ENCODE measurements at regions not wholly inside any gene's neighbourhood (a gene's known extent, or its start where the extent isn't known, plus 50 kb on each side); places are given as distances from the start of the nearest gene placed in this dataset.
"Not testable (repeated sequence)": the region's sequence is repeated elsewhere in the genome, so short reads cannot be mapped to it uniquely, and the experiment has no call there.

DNA sequence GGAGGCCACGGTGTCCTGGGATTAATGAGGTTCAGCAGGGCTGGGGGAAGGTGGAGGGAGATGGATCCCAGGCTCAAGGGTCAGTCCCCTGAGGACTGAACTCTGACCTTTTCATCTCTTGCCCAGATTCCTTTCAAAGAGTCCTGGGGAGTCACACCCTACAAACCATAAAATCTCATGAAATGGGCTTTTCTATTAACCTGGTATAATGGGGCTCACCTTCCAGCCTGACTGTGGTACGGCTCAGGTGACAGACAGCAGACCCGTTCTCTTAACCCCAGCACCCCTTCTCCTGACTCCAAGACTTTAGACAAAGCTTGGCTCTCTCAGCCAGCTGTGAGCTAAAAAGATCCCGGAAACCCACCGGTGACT is 268.2 kb downstream of the ADGRD1 start:
- ATAC-seq: no peak
- H3K4me3 ChIP-seq: no peak overlapping the region
- WGBS, 2 donors: 63 to 65% methylated on average over 5 of the region's 5 CpGs
- H3K36me3 ChIP-seq: no peaks in the 10 kb centered on the region
- intact Hi-C loops (cut with DNase I): no loop called here
- peaks cover 0 to 10% (median 3%) of the 10 kb centered on the region in 9 donors for H3K4me1 ChIP-seq
- H3K27me3 ChIP-seq: peaks cover 0 to 37% (median 29%) of the 10 kb centered on the region in 7 donors
- no peaks in the 10 kb centered on the region for H3K9me3 ChIP-seq
- no peak for TF ChIP-seq CTCF (IDR thresholded peaks at IDR 0.05)
- no peak for DNase-seq
- H3K27ac ChIP-seq: no peak overlapping the region

DNA sequence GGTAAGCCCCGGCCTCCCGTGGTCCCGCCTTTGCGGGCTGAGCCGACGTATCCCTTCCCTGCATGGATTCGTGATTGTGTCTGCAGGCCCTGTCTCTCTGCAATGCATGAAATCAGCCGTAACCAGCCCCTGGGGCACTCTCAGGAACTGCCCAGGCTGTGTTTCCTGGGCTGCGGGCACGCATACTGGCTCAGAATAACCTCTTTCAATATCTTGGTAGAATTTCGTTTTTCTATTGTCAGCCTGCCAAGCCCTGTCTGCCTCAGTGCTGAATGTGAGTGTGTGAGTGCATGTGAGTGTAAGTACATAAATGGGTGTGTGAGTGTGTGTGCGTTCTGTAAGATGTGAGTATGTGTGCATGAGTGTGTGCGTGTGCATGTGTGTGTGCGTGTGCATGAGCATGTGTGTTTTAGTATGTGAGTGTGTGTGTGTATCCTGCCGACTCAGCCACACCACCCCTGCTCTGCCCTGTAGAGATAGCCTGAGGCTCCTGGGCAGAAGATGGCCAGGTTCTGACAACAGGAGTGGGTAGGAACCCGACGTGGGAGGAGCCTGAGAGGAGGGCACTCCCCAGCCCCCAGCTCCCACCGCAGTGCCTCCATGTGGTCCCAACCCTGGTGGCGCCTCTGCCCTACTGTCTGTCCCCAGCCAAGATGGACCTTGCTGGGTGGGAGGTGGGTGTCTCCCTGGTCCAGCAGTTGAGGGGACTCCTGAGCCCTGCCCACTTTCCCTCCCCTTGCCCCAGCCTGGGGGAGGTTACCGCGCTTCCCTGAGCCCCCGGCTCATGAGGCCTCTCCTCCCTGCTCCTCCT is 268.8 kb downstream of the ADGRD1 start:
- H3K27me3 ChIP-seq: peaks cover 0 to 31% (median 24%) of the 10 kb centered on the region in 7 donors
- no peaks in the 10 kb centered on the region for H3K36me3 ChIP-seq
- H3K9me3 ChIP-seq: no peaks in the 10 kb centered on the region
- no peak for TF ChIP-seq CTCF (IDR thresholded peaks at IDR 0.05)
- no peak for DNase-seq
- H3K4me1 ChIP-seq: peaks cover 0 to 5% (median 0%) of the 10 kb centered on the region in 9 donors
- no peak overlapping the region for H3K4me3 ChIP-seq
- 62 to 65% methylated on average over 22 of the region's 22 CpGs for WGBS, 2 donors
- H3K27ac ChIP-seq: no peak overlapping the region
- no peak for ATAC-seq
- intact Hi-C loops (cut with DNase I): no loop called here

GRCh38 chr12:131223171-131223761 is 269.6 kb downstream of the ADGRD1 start:
- ATAC-seq (no peak), DNase-seq (no peak)
- Histone ChIP-seq H3K4me1 (peaks cover 0 to 5% (median 0%) of the 10 kb centered on the region in 9 donors), H3K4me3 (no peak overlapping the region), H3K27me3 (peaks cover 0 to 24% (median 19%) of the 10 kb centered on the region in 7 donors), H3K9me3 (no peaks in the 10 kb centered on the region), H3K27ac (no peak overlapping the region), H3K36me3 (no peaks in the 10 kb centered on the region)
- intact Hi-C loops (cut with DNase I): no loop called here
- WGBS, 2 donors: 92% methylated on average over 31 of the region's 31 CpGs
- TF ChIP-seq CTCF (IDR thresholded peaks at IDR 0.05): no peak

DNA sequence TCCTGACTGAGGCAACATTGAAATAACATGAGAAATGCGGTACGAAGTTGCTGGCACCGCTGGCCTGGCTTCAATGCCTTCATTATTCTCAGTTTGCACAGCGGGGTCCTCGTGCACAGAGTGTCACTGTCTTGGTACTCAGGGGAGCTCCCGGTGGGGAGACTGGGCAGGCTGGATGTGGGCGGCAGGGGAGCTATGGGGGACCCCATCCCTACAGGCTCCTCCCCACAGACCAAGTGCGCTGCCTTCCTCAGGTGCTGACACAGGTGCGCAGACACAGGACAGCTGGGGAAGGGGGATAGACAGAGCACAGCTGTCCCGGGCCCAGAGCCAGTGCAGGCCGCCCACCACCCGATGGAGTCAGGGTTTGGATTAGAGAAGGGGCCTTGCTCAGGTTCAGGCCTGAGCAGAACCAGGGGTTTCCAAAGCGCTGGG is 270.1 kb downstream of the ADGRD1 start:
- WGBS, 2 donors: 83 to 88% methylated on average over 13 of the region's 13 CpGs
- Histone ChIP-seq H3K27ac (no peak overlapping the region), H3K27me3 (peaks cover 0 to 20% (median 14%) of the 10 kb centered on the region in 7 donors), H3K9me3 (no peaks in the 10 kb centered on the region), H3K4me1 (peaks cover 0 to 5% (median 0%) of the 10 kb centered on the region in 9 donors), H3K4me3 (no peak overlapping the region), H3K36me3 (no peaks in the 10 kb centered on the region)
- TF ChIP-seq CTCF (IDR thresholded peaks at IDR 0.05): no peak
- ATAC-seq: no peak
- no peak for DNase-seq
- intact Hi-C loops (cut with DNase I): no loop called here

DNA sequence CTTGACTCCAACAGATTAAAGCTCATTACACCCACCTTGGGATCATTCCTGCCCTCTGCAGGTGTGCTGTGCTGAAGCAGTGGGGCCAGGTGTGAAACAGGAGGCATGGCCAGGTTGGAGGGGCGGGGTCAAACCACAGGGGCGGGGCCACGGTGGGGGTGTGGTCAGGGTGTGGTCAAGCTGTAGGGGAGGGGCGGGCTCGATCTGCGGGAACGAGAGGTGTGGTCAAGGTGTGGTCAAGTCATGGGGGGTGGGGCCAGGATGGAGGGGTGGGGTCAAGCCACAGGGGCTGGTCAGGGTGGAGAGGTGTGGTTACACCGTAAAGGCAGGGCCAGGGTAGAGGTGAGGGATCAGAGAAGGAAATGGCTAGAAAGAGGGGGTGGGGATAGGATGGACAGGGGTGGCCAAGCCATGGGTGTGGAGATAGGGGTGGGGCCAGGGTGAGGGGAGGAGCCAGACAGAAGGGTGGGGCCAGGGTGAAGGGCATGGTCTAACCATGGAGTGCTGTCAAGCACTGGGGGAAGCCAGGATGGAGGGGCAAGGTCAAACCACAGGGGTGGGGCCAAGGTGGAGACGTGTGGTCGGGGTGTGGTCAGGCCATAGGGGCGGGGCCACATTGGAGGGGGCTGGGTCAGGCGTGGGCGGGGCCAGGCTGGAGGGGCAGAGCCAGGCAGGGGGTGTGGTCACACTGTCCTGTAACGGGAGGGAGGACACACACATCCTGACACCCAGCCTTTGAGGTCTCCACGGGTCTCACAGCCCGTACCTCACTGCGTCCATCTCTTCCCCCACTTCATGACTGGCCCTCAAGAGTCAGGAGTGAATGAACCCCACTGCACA is 270.7 kb downstream of the ADGRD1 start:
- H3K36me3 ChIP-seq, H3K27ac ChIP-seq, H3K9me3 ChIP-seq, H3K4me3 ChIP-seq, DNase-seq: not testable (repeated sequence)
- peak in 3 of 8 donors; percentile 38 to 69 (median 65) for ATAC-seq
- Histone ChIP-seq H3K27me3 (peaks cover 0 to 17% (median 13%) of the 10 kb centered on the region in 7 donors), H3K4me1 (peaks cover 0 to 10% (median 6%) of the 10 kb centered on the region in 9 donors)
- intact Hi-C loops (cut with DNase I): loop anchor here in 1 of 10 donors (5.0 kb wide), 1 partner anchor 213 kb away; no protein-coding TSS in a partner anchor
- WGBS, 2 donors: 56 to 63% methylated on average over 10 to 11 of the region's 17 CpGs

- intact Hi-C loops (cut with DNase I): loop anchor here in 1 of 10 donors (5.0 kb wide), 1 partner anchor 212 kb away; no protein-coding TSS in a partner anchor
- H3K4me3 ChIP-seq, DNase-seq, H3K27ac ChIP-seq, ATAC-seq, H3K9me3 ChIP-seq, H3K36me3 ChIP-seq: not testable (repeated sequence)
- H3K27me3 ChIP-seq: peaks cover 0 to 21% (median 14%) of the 10 kb centered on the region in 7 donors
- H3K4me1 ChIP-seq: peaks cover 0 to 16% (median 9%) of the 10 kb centered on the region in 9 donors
- 61 to 74% methylated on average over 10 of the region's 12 CpGs for WGBS, 2 donors
Observed at GRCh38 chr12:131225066-131225380, 271.3 kb downstream of the ADGRD1 start.
